ENCODE measurements at regions not wholly inside any gene's neighbourhood (a gene's known extent, or its start where the extent isn't known, plus 50 kb on each side); places are given as distances from the start of the nearest gene placed in this dataset.

- Histone ChIP-seq H3K79me2 (ENCODE audit: insufficient read depth, low read length) (no peaks in the 10 kb centered on the region), H3K27me3 (ENCODE audit: insufficient read depth, low read length) (no peaks in the 10 kb centered on the region), H3K18ac (ENCODE audit: insufficient read length, low read depth, low read length) (no peak overlapping the region), H3K9ac (ENCODE audit: extremely low read depth, insufficient read length, low read length) (no peak overlapping the region), H3K4ac (ENCODE audit: low read depth, low read length) (no peak overlapping the region), H4K5ac (ENCODE audit: insufficient read length, low read depth, low read length) (no peak overlapping the region), H3K23ac (ENCODE audit: insufficient read length, low read depth, low read length) (no peak overlapping the region), H3K56ac (ENCODE audit: insufficient read length, low read depth, low read length) (no peak overlapping the region), H3K4me2 (ENCODE audit: insufficient read depth, insufficient read length, low read length) (no peak overlapping the region), H3T11ph (ENCODE audit: low read length) (no peak overlapping the region), H2AFZ (ENCODE audit: low read length) (no peak overlapping the region), H3K23me2 (ENCODE audit: insufficient read length, low read depth, low read length, poor library complexity, severe bottlenecking) (no peaks in the 10 kb centered on the region), H2AK5ac (ENCODE audit: insufficient read length, low read length) (no peak overlapping the region), H2BK20ac (ENCODE audit: low read depth, low read length, poor library complexity, severe bottlenecking) (no peak overlapping the region), H3K14ac (ENCODE audit: insufficient read depth, low read length) (no peak overlapping the region), H4K91ac (ENCODE audit: insufficient read length, low read depth, low read length) (no peak overlapping the region), H2BK12ac (ENCODE audit: insufficient read length, low read depth, low read length) (no peak overlapping the region), H4K20me1 (ENCODE audit: control insufficient read depth, insufficient read depth, insufficient read length) (no peaks in the 10 kb centered on the region), H3K79me1 (ENCODE audit: insufficient read depth, low read depth, low read length, poor library complexity, severe bottlenecking) (no peaks in the 10 kb centered on the region), H3K27ac (ENCODE audit: insufficient read length, low read depth, low read length) (no peak overlapping the region), H3K4me1 (ENCODE audit: insufficient read depth, low read length) (no peaks in the 10 kb centered on the region), H4K8ac (replicated peaks; ENCODE audit: insufficient read length, low read depth, low read length) (no peak overlapping the region), H2BK5ac (ENCODE audit: insufficient read length, low read length) (no peak overlapping the region), H2BK120ac (ENCODE audit: low read depth, low read length, poor library complexity, severe bottlenecking) (no peak overlapping the region), H3K9me3 (ENCODE audit: control insufficient read depth, low read depth, low read length) (no peaks in the 10 kb centered on the region), H2BK15ac (ENCODE audit: low read depth, low read length) (no peak overlapping the region)
- Mint-ChIP-seq H3K4me3 (no peak overlapping the region), H3K4me1 (no peaks in the 10 kb centered on the region; a peak in 1 of 4 replicates), H3K9me3 (no peaks in the 10 kb centered on the region), H3K27me3 (ENCODE audit: low read depth) (no peaks in the 10 kb centered on the region), H3K27ac (no peak overlapping the region), H3K36me3 (ENCODE audit: insufficient read depth in 1 of 3, low read depth in 3 of 3) (no peaks in the 10 kb centered on the region)
- no peak for DNase-seq
- TF ChIP-seq CTCF (conservative IDR thresholded peaks at IDR 0.05) = no peak
- WGBS (ENCODE audit: extremely low coverage, insufficient read length, low lambda C conversion rate) = no CpG with 5 or more reads among the region's 2 CpGs
Measured at GRCh38 chr4:166628454-166628853, 605.8 kb downstream of the SPOCK3 start.
